Midbrain (tissue), 1 donor: ENCODE measurements at regions not wholly inside any gene's neighbourhood (a gene's known extent, or its start where the extent isn't known, plus 50 kb on each side); places are given as distances from the start of the nearest gene placed in this dataset.
A peak's percentile ranks its signal among the peaks of the same experiment; 100 is the strongest.
"Not testable (repeated sequence)": the region's sequence is repeated elsewhere in the genome, so short reads cannot be mapped to it uniquely, and the experiment has no call there.

Experiments used
- DNase-seq: peaks from one replicate; lab custom pipeline; 2025; lab: John Stamatoyannopoulos, UW

DNA sequence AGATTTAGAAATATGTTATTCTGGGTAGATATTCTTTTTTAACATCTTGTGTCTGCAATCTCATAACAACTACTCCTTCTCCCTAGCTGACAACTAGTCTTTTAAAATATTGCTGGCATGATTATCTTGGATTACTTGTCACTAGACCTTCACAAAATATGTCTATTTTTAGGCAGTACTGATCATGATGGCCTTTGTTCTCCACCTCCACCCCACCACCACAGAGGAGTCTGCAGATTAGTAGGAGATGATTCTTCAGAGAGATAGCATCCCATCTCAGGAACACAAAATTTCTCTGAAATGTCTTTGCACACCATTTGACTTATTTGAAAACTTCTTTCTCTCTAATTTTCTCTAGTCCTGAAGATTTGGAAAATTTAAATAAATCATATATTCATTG is 338.1 kb upstream of the SPHKAP start:
- DNase-seq = no peak

GRCh38 chr2:228516019-228516418 is 334.5 kb upstream of the SPHKAP start:
- DNase-seq = no peak

DNA sequence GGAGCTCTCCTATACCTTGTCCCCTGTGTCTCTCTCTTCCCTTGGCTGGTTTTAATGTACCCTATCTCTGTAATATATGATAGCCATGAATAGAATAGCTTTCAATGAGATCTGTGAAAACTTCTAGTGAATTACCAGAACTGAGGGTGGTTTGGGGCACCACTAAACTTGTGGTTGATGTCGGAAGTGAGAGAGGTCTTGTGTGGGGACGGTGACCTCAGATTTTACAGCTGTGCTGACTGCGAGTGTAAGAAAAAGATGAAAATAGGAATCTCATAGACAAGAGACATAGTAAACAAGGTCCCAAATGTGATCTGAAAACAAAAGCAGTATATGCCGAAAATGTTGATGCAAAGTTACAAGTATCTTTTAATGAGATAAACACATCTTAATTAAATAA is 332.0 kb upstream of the SPHKAP start:
- DNase-seq = not testable (repeated sequence)

DNA sequence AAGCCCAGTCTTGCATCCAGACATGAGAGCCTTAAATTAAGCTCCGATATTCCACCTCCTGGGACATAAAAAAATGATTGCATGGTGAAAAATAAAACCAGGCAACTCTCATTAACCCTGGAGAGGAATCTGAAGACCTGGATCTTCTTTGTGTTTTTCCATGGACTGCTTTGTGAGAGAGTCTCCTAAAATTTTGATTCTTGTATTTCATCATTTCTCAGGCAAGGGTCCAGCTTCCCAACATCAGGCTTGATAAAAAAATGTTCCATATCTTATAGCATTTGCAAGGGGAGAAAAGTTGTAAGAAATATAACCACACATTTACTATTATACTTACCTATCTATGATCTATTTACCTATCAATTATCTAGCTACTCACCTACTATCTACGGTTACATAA is 327.5 kb upstream of the SPHKAP start:
- no peak for DNase-seq

DNA sequence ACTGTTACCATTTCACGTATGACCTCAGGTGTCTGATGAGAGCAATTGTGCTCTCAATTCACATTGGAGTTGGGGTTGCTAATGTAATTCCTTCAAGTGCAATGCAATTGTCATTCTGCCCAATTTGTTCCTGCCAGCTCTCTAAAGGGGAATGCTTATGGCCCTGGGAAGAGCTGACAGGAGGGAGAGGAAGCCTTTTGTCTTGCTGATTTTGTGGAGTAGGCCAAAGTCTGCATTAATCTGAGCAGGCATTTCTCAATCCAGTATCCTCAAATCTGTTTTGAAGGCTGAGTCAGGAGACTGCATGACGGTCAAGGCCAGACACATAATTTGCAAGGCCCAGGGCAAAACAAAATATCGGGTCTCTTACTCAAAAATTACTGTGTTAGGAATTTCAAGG is 326.4 kb upstream of the SPHKAP start:
- DNase-seq = no peak

GRCh38 chr2:228507231-228507824 is 325.8 kb upstream of the SPHKAP start:
- DNase-seq = no peak

DNA sequence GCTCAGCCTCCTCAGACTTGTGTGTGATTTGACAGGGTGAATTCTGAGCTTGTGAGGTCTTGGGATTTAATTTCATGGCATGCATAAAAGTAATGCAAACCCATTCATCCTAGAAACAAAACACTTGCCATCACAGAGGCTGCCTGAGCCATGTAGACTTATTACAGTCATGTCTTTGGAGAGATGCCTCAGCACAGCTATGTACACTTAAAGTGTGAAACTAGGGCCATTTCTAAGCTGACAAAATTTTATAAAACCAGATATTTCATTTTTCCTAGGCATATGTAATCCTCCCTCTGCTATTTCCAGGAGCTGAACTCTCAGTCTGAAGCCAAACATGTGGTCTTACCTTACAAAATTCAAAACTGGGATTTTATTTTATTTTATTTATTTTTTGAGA is 322.2 kb upstream of the SPHKAP start:
- no peak for DNase-seq

- no peak for DNase-seq
Measured at GRCh38 chr2:228493852-228494251, 312.4 kb upstream of the SPHKAP start.

DNA sequence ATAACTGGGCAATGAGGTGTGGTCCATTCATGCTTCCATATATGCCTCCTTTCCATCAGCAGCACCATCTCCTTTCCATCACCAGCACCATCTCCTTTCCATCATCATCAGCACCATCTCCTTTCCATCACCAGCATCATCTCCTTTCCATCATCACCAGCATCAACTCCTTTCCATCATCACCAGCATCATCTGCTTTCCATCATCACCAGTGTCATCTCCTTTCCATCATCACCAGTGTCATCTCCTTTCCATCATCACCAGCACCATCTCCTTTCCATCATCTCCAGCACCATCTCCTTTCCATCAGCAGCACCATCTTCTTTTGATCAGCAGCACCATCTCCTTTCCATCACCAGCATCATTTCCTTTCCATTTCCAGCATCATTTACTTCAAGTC is 297.5 kb upstream of the SPHKAP start:
- DNase-seq = no peak

DNA sequence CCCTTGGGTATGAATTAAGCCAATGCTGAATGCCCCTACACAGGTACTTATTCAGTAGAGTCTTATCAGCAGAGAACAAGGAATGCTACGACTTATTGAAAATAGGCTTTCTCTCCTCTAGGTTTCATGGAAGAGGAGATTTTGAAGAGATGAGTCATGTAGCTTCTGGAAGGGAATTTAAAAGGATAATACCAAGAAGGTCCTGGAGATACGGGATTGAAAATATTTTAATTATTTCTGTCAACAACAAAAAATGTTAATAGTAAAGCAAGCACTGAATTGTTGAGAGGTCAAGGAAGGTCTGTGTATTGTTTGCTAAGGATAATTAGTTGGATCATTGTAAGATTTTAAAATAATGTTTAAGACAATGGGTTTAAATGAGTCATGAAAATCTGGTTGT is 293.0 kb upstream of the SPHKAP start:
- no peak for DNase-seq

- no peak for DNase-seq
Measured at GRCh38 chr2:228469721-228470120, 288.2 kb upstream of the SPHKAP start.

DNA sequence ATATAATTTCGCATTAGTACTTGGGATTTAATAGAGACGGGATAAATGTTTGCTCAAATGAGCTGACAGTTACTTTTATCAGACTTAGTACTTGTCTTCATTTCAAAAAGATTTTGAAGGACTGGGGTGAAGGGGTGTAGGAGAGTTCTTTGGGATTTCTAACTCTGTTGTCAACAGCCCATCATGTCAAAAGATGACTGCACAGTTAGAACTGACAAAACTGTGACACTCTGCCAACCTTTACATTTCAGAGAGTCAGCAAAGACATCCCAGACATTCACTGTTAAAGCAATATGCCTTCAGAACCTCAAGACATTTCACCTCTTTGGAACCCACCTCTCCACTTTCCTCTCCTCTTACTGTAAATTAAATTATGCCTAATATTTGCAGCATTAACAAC is 285.4 kb upstream of the SPHKAP start:
- no peak for DNase-seq

DNA sequence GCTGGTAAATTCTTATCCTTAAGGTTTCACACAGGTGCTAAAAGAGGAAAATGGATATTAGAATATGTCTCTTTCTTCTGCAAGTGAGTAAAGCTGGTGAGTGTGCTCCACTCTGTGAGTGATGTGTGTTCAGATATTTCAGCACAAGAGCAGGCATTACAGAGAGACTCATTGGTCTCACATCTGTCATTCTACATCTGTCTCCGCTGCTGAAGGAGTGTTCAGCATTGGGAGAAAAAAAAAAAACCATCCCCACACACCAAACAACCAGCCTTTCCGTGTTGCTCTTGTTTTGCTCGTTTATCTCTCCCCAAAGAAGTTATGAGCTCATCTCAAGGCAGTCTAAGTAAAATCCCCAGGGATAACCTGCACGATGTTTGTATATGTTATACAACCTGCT is 283.9 kb upstream of the SPHKAP start:
- DNase-seq = no peak

DNA sequence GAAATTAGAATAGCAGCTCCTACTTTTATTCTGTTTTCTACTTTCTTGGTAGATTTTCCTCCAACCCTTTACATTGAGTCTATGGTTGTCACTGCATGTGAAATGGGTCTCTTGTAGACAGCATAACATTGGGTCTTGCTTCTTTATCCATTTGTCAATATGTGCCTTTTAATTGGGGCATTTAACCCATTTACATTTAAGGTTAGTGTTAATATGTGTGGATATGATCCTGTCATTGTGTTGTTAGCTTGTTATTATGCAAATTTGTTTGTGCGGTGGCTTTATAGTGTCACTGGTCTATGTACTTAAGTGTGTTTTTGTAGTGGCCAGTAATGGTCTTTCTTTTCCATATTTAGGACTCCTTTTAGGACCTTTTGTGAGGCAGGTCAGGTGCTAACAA is 276.9 kb upstream of the SPHKAP start:
- DNase-seq = no peak

- DNase-seq = no peak
Measured at GRCh38 chr2:228447266-228447915, 265.9 kb upstream of the SPHKAP start.

DNA sequence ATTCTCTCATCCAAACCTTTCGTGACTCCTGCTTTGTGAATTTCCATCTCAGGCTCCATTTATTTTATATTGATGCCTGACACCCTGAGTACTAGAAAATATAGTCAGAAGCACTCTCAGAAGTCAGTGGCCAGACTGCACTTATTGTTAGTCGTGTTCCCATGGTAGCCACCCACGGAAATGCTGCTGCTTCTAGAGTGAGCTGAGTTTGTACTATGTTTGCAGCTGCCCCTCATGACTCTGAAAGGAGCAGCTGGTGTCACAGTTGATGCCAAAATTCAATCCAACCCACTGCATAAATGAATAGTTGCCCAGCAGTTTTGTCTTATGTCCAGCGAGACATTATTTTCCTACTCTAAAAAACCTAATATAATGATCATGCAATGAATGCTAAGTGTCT is 265.2 kb upstream of the SPHKAP start:
- peak; percentile 16 for DNase-seq

- no peak for DNase-seq
Measured at GRCh38 chr2:228444161-228444560, 262.7 kb upstream of the SPHKAP start.

DNA sequence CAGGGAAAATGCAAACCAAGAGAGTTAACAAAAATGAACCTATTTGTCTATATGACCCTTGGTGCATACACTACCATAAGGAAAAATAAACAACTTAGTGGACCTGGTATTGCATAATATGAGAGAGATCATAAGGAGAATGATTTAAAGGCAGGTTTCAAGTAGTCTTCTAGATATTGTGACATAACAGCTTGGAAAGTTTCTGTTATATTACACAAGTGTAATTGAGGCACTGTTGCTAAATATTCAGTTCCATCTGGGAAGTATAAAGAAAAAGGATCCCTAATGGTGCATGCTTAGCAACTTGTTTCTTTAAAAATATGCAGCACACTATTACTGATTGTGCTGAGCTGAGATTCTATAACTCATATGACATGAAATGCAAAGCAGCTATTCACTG is 252.2 kb upstream of the SPHKAP start:
- DNase-seq = no peak

- DNase-seq = no peak
Measured at GRCh38 chr2:228432116-228432515, 250.6 kb upstream of the SPHKAP start.

- no peak for DNase-seq
Measured at GRCh38 chr2:228430986-228431385, 249.5 kb upstream of the SPHKAP start.

GRCh38 chr2:228426502-228427216 is 245.2 kb upstream of the SPHKAP start:
- DNase-seq = no peak

- DNase-seq = not testable (repeated sequence)
Measured at GRCh38 chr2:228425411-228426060, 244.0 kb upstream of the SPHKAP start.

DNA sequence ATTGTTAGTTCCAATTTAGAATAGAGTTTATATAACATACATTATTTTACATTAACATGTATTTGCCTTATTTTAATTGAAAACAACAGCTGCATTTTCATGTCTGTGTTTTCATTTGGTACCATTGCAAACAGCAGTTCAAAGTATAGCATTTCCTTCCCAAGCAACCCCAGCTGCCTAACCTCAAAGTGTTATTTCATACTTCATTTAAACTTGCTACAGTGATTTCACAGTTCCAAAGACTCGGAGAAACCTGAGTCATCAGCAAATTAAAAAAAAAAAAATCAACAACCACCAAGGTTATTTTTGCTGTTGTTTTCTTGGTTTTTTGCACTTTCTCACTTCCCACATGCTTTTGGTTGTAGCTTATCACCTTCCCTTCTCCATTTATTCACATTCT is 236.5 kb upstream of the SPHKAP start:
- DNase-seq = no peak
